CD14-positive monocyte (primary cell): ENCODE measurements at regions not wholly inside any gene's neighbourhood (a gene's known extent, or its start where the extent isn't known, plus 50 kb on each side); places are given as distances from the start of the nearest gene placed in this dataset.
A peak's percentile ranks its signal among the peaks of the same experiment; 100 is the strongest.

Experiments
- DNase-seq, 3 donors: peaks; one replicate each; pipeline ENCODE4 v3.0.0-alpha.2; 2011 to 2022
- H2AFZ ChIP-seq: 2 replicates; pipeline ENCODE4 v1.6.0; 2012; ENCODE audit warnings: mild to moderate bottlenecking, low read depth, low read length, inconsistent platforms; ENCODE audit not compliant: insufficient read depth, poor library complexity, severe bottlenecking
- H3K27ac ChIP-seq, 2 donors: 1 replicate in 1 of 2; 2 replicates in 1 of 2; pipeline ENCODE4 v1.5.1; 2012 to 2013; ENCODE audit warnings: low read length in 2 of 2, control low read depth in 1 of 2, inconsistent platforms in 1 of 2, low read depth in 1 of 2, mild to moderate bottlenecking in 1 of 2
- H3K27me3 ChIP-seq, 2 donors: one replicate each; pipeline versions ENCODE4 v1.6.0 to v1.6.1; 2011 to 2013; ENCODE audit warnings: low read length in 2 of 2; ENCODE audit not compliant: control insufficient read depth in 2 of 2, insufficient read depth in 2 of 2
- H3K36me3 ChIP-seq, 2 donors: replicated peaks in 1 of 2; 1 replicate in 1 of 2; 2 replicates in 1 of 2; pipeline versions ENCODE4 v1.5.1 to v1.6.1; 2012 to 2013; ENCODE audit warnings: low read length in 2 of 2, control low read depth in 1 of 2, inconsistent platforms in 1 of 2, mild to moderate bottlenecking in 1 of 2; ENCODE audit not compliant: insufficient read depth in 2 of 2, control insufficient read depth in 1 of 2
- H3K4me1 ChIP-seq, 2 donors: 1 replicate in 1 of 2; 2 replicates in 1 of 2; pipeline versions ENCODE4 v1.5.1 to v1.6.1; 2012 to 2013; ENCODE audit warnings: low read length in 2 of 2, control low read depth in 1 of 2, inconsistent platforms in 1 of 2, mild to moderate bottlenecking in 1 of 2, moderate library complexity in 1 of 2; ENCODE audit not compliant: insufficient read depth in 2 of 2, control insufficient read depth in 1 of 2
- H3K4me2 ChIP-seq: replicated peaks from 2 replicates; pipeline ENCODE3; 2012; ENCODE audit warnings: low read length, moderate library complexity, mild to moderate bottlenecking; ENCODE audit not compliant: poor library complexity, severe bottlenecking; ENCODE audit errors: extremely low read depth
- H3K4me3 ChIP-seq, 3 experiments: fragments of 200-600 bp in 1 of 3; sonication (generic) in 1 of 3; replicated peaks in 1 of 3; 1 replicate in 2 of 3; 2 replicates in 1 of 3; pipeline ENCODE4 v1.5.1; 2011 to 2013; ENCODE audit warnings: low read length in 3 of 3, mild to moderate bottlenecking in 3 of 3, control low read depth in 2 of 3, low read depth in 2 of 3, inconsistent platforms in 1 of 3, moderate library complexity in 1 of 3
- H3K79me2 ChIP-seq: 2 replicates; pipeline ENCODE4 v1.6.0; 2012; ENCODE audit warnings: mild to moderate bottlenecking, control low read depth, inconsistent platforms, low read length, moderate library complexity; ENCODE audit not compliant: insufficient read depth
- H3K9ac ChIP-seq: 2 replicates; pipeline ENCODE4 v1.6.0; 2017; ENCODE audit warnings: low read length, mild to moderate bottlenecking; ENCODE audit not compliant: insufficient read depth, poor library complexity, severe bottlenecking
- H3K9me3 ChIP-seq, 2 donors: replicated peaks in 1 of 2; 1 replicate in 1 of 2; 2 replicates in 1 of 2; pipeline versions ENCODE4 v1.5.1 to v1.6.1; 2012 to 2013; ENCODE audit warnings: low read length in 2 of 2, control low read depth in 1 of 2; ENCODE audit not compliant: control insufficient read depth in 1 of 2, insufficient read depth in 1 of 2
- H4K20me1 ChIP-seq: 2 replicates; pipeline ENCODE4 v1.6.0; 2012; ENCODE audit warnings: mild to moderate bottlenecking, low read length, control low read depth, moderate library complexity; ENCODE audit not compliant: insufficient read depth
- H3K27ac Mint-ChIP-seq, 7 donors: one replicate each; pipeline ENCODE4 v1.8.0; 2020; ENCODE audit warnings: mild to moderate bottlenecking in 7 of 7, mixed read lengths in 7 of 7, moderate library complexity in 6 of 7, inconsistent platforms in 2 of 7
- H3K27me3 Mint-ChIP-seq, 3 donors: one replicate each; pipeline ENCODE4 v1.8.0; 2021 to 2022; ENCODE audit warnings: low read depth in 3 of 3, mild to moderate bottlenecking in 3 of 3, mixed read lengths in 3 of 3, moderate library complexity in 3 of 3, inconsistent platforms in 1 of 3
- H3K36me3 Mint-ChIP-seq, 2 donors: one replicate each; pipeline ENCODE4 v1.8.0; 2020; ENCODE audit warnings: mixed read lengths in 2 of 2, inconsistent platforms in 1 of 2, mild to moderate bottlenecking in 1 of 2
- H3K4me1 Mint-ChIP-seq: one replicate; pipeline ENCODE4 v1.8.0; 2020; ENCODE audit warnings: mild to moderate bottlenecking, mixed read lengths
- H3K4me3 Mint-ChIP-seq, 2 donors: one replicate each; pipeline ENCODE4 v1.8.0; 2020; ENCODE audit warnings: mild to moderate bottlenecking in 2 of 2, mixed read lengths in 2 of 2, moderate library complexity in 1 of 2
- H3K9me3 Mint-ChIP-seq, 7 donors: one replicate each; pipeline ENCODE4 v1.8.0; 2020 to 2022; ENCODE audit warnings: mixed read lengths in 7 of 7, mild to moderate bottlenecking in 6 of 7, moderate library complexity in 6 of 7, inconsistent platforms in 2 of 7
- CTCF ChIP-seq: fragments of 200-600 bp; IDR thresholded peaks from one replicate; pipeline ENCODE4 v1.8.0; 2022; ENCODE audit warnings: antibody characterized with exemption, mild to moderate bottlenecking
- whole genome bisulfite sequencing: methylation state at CpG from one replicate; pipeline ENCODE4 v1.1.5; 2013; ENCODE audit warnings: missing lambda C conversion rate; ENCODE audit not compliant: insufficient coverage; 5-methylcytosine and 5-hydroxymethylcytosine counted together
- intact Hi-C, 2 donors: fragments of 100-400 bp; cut with micrococcal nuclease; formaldehyde crosslinking; loops; one replicate each; pipeline versions ENCODE4 v1.15.0 to v1.15.1; 2023

DNA sequence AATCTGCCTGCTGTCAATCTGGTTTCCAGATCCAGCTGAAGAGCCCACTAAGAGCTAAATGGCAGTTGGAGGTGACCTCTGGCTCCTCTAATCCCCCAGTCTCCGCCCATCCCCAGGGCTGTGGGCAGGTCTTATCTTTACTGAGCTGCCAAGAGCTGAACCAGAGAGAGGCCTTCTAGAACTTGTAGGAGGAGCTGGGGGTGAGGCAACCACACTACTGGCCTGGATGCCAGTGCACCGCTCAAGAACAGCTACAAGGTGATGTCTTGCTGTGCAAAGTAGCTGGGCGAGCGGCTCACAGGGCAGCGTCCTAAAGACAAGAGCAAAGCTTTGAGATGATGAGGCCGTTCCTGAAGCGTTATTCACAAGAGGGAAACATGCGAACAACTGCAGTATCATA, 374.6 kb downstream of the CTTN start:
- Histone ChIP-seq H3K9ac (no peak overlapping the region), H3K4me1 (no peaks in the 10 kb centered on the region), H3K79me2 (no peaks in the 10 kb centered on the region), H3K36me3 (no peaks in the 10 kb centered on the region), H3K4me2 (no peak overlapping the region), H2AFZ (no peak overlapping the region), H4K20me1 (no peaks in the 10 kb centered on the region), H3K4me3 (no peak overlapping the region), H3K27me3 (no peaks in the 10 kb centered on the region), H3K27ac (no peak overlapping the region), H3K9me3 (peaks cover 0 to 3% of the 10 kb centered on the region in 2 donors)
- TF ChIP-seq CTCF: no peak
- Mint-ChIP-seq H3K4me1 (no peaks in the 10 kb centered on the region), H3K36me3 (no peaks in the 10 kb centered on the region), H3K27me3 (peaks cover 0 to 1% (median 1%) of the 10 kb centered on the region in 3 donors), H3K9me3 (peaks cover 0 to 5% (median 0%) of the 10 kb centered on the region in 7 donors), H3K4me3 (no peak overlapping the region), H3K27ac (peak overlapping the region in 1 of 7 donors; percentile 36)
- WGBS: 93% methylated on average over 7 of the region's 8 CpGs
- DNase-seq: no peak
- intact Hi-C loops: no loop called here

DNA sequence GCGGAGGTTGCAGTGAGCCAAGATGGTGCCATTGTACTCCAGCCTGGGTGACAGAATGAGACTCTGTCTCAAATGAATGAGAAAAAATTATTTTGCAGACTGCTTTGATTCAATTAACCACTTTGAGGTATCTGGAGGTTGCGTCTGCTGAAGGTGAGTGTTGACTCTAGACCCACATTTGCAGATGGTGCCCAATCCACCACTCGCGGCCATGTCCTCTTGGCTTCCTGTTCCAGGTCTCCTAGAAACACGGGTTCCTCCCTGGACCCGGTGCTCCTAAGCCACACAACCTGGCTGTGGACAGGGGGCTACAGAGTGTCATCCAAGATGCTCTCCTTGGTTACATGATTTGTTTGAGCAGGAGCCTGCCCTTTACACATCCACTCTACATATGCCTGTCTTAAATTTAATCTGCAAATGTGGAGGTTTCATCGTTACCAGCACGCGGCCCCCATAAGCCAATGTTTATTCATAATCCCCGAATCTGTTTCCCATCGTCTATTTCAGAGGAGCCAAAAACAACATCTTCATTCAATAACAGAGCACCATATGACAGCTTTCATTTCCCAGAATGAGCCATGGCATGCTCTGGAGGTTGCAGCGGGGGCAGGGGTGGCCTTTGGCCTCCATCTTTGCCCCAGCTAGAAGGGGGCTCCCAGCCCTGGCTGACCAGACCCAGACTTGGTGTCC, 377.2 kb downstream of the CTTN start:
- 97% methylated on average over 11 of the region's 12 CpGs for WGBS
- Histone ChIP-seq H3K36me3 (no peaks in the 10 kb centered on the region), H3K27me3 (no peaks in the 10 kb centered on the region), H3K79me2 (no peaks in the 10 kb centered on the region), H3K9me3 (peaks cover 0 to 3% of the 10 kb centered on the region in 2 donors), H3K4me3 (no peak overlapping the region), H3K4me2 (no peak overlapping the region), H2AFZ (no peak overlapping the region), H3K27ac (no peak overlapping the region), H3K4me1 (no peaks in the 10 kb centered on the region), H4K20me1 (no peaks in the 10 kb centered on the region), H3K9ac (no peak overlapping the region)
- Mint-ChIP-seq H3K27ac (no peak overlapping the region), H3K27me3 (no peaks in the 10 kb centered on the region), H3K4me3 (no peak overlapping the region), H3K9me3 (peaks cover 0 to 5% (median 0%) of the 10 kb centered on the region in 7 donors), H3K4me1 (no peaks in the 10 kb centered on the region), H3K36me3 (no peaks in the 10 kb centered on the region)
- intact Hi-C loops: no loop called here
- TF ChIP-seq CTCF: no peak
- DNase-seq: no peak
